Gastroesophageal sphincter (tissue), 4 donors: ENCODE measurements at regions not wholly inside any gene's neighbourhood (a gene's known extent, or its start where the extent isn't known, plus 50 kb on each side); places are given as distances from the start of the nearest gene placed in this dataset.
"Not testable (repeated sequence)": the region's sequence is repeated elsewhere in the genome, so short reads cannot be mapped to it uniquely, and the experiment has no call there.

Experiments
- ATAC-seq: fragments of 150-250 bp; one replicate; pipeline ENCODE4 v1.9.1; 2016; ENCODE audit warnings: mild to moderate bottlenecking, moderate library complexity
- H3K27ac ChIP-seq, 4 donors: fragments of 200-600 bp; sonication (generic) in 3 of 4; 1 replicate in 3 of 4; 2 replicates in 1 of 4; pipeline ENCODE4 v1.5.1; 2016 to 2019
- H3K27me3 ChIP-seq: fragments of 200-600 bp; sonication (generic); one replicate; pipeline ENCODE4 v1.5.1; 2019
- H3K36me3 ChIP-seq, 2 donors: fragments of 200-600 bp; sonication (generic); one replicate each; pipeline ENCODE4 v1.5.1; 2019; ENCODE audit warnings: control low read depth in 1 of 2
- H3K4me1 ChIP-seq, 3 donors: fragments of 200-600 bp; sonication (generic); 1 replicate in 2 of 3; 2 replicates in 1 of 3; pipeline ENCODE4 v1.5.1; 2016 to 2019; ENCODE audit warnings: control low read depth in 2 of 3
- H3K4me3 ChIP-seq, 2 donors: fragments of 200-600 bp; sonication (generic); one replicate each; pipeline ENCODE4 v1.5.1; 2019; ENCODE audit warnings: mild to moderate bottlenecking in 1 of 2, moderate library complexity in 1 of 2
- H3K9me3 ChIP-seq, 3 donors: fragments of 200-600 bp; sonication (generic); one replicate each; pipeline ENCODE4 v1.5.1; 2017 to 2019; ENCODE audit warnings: control low read depth in 2 of 3
- EP300 ChIP-seq: sonication (generic); formaldehyde crosslinking; IDR thresholded peaks from one replicate; pipeline ENCODE4 v1.6.1; 2017; ENCODE audit warnings: antibody characterized with exemption, mild to moderate bottlenecking
- POLR2A ChIP-seq, 2 donors: fragments of 450-650 bp; IDR thresholded peaks; one replicate each; pipeline ENCODE4 v1.6.1; 2017; ENCODE audit warnings: antibody characterized with exemption in 2 of 2, mild to moderate bottlenecking in 2 of 2, moderate library complexity in 1 of 2
- POLR2AphosphoS5 ChIP-seq: sonication (generic); formaldehyde crosslinking; IDR thresholded peaks from one replicate; pipeline ENCODE4 v1.6.1; 2017; ENCODE audit warnings: antibody characterized with exemption
- WGBS, 2 donors: methylation state at CpG; one replicate each; pipeline ENCODE4 v1.1.5; 2018; ENCODE audit warnings: low coverage in 1 of 2; 5-methylcytosine and 5-hydroxymethylcytosine counted together
- TF ChIP-seq, protein P1 (sequence below), 4 experiments: fragments of 200-600 bp in 2 of 4; fragments of 450-650 bp in 2 of 4; sonication (generic) in 1 of 4; IDR thresholded peaks; one replicate each; pipeline ENCODE4 v1.5.1; 2017 to 2019; ENCODE audit warnings: antibody characterized with exemption in 4 of 4, mild to moderate bottlenecking in 2 of 4, moderate library complexity in 2 of 4

DNA sequence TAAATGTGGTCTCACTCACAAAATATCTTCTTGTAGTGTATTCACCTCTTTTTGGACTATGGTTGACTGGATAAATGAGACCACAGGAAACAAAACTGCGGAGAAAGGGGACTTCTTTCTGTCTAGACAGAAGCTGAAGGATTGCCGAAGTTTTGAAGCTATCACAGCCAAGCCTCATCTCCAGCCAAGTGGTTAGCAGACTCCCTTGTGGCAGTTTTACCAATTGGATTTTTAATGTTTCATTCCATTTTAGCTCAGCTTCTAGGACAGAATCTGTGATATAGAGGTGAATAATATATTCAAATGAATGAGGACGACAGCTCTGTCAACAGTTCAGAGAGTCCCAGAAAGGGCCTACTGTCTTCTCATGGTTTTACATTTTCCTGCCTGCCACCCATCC, 215.7 kb upstream of the ZNF608 start:
- Histone ChIP-seq H3K27ac (no peak overlapping the region), H3K9me3 (no peaks in the 10 kb centered on the region), H3K27me3 (no peaks in the 10 kb centered on the region), H3K4me3 (no peak overlapping the region), H3K4me1 (no peaks in the 10 kb centered on the region), H3K36me3 (no peaks in the 10 kb centered on the region)
- TF ChIP-seq EP300 = no peak
- no peak for TF ChIP-seq POLR2AphosphoS5
- TF ChIP-seq, protein P1, sequence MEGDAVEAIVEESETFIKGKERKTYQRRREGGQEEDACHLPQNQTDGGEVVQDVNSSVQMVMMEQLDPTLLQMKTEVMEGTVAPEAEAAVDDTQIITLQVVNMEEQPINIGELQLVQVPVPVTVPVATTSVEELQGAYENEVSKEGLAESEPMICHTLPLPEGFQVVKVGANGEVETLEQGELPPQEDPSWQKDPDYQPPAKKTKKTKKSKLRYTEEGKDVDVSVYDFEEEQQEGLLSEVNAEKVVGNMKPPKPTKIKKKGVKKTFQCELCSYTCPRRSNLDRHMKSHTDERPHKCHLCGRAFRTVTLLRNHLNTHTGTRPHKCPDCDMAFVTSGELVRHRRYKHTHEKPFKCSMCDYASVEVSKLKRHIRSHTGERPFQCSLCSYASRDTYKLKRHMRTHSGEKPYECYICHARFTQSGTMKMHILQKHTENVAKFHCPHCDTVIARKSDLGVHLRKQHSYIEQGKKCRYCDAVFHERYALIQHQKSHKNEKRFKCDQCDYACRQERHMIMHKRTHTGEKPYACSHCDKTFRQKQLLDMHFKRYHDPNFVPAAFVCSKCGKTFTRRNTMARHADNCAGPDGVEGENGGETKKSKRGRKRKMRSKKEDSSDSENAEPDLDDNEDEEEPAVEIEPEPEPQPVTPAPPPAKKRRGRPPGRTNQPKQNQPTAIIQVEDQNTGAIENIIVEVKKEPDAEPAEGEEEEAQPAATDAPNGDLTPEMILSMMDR (IDR thresholded peaks at IDR 0.05) = no peak
- TF ChIP-seq POLR2A (IDR thresholded peaks at IDR 0.05) = no peak
- 64 to 77% methylated on average over 3 of the region's 3 CpGs for WGBS, 2 donors
- no peak for ATAC-seq

DNA sequence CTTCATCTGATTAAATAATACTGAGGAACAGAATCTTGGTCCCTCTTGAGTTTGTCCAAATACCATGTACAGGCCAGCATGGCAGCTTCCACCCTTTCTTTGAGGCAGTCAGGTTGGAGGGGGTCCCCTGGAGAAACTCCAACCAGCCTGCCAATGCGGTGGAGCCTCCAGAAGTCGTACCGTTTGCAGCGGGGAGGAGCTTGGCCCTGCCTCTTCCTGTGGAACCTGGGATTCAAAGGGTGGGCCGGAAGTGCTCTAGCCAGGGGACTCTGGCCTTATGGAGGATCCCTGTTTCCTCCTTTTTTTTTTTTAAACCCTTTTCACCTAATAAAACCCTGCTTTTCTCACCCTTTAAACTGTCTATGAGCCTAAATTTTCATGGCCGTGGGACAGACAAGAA, 216.3 kb upstream of the ZNF608 start:
- Histone ChIP-seq H3K27ac (no peak overlapping the region), H3K36me3 (no peaks in the 10 kb centered on the region), H3K27me3 (no peaks in the 10 kb centered on the region), H3K4me3 (no peak overlapping the region), H3K4me1 (no peaks in the 10 kb centered on the region), H3K9me3 (no peaks in the 10 kb centered on the region)
- WGBS, 2 donors = 74 to 83% methylated on average over 5 to 6 of the region's 6 CpGs
- ATAC-seq = no peak
- TF ChIP-seq EP300 (no peak), POLR2AphosphoS5 (no peak), POLR2A (IDR thresholded peaks at IDR 0.05) (no peak)
- TF ChIP-seq, protein P1 (IDR thresholded peaks at IDR 0.05) = no peak

DNA sequence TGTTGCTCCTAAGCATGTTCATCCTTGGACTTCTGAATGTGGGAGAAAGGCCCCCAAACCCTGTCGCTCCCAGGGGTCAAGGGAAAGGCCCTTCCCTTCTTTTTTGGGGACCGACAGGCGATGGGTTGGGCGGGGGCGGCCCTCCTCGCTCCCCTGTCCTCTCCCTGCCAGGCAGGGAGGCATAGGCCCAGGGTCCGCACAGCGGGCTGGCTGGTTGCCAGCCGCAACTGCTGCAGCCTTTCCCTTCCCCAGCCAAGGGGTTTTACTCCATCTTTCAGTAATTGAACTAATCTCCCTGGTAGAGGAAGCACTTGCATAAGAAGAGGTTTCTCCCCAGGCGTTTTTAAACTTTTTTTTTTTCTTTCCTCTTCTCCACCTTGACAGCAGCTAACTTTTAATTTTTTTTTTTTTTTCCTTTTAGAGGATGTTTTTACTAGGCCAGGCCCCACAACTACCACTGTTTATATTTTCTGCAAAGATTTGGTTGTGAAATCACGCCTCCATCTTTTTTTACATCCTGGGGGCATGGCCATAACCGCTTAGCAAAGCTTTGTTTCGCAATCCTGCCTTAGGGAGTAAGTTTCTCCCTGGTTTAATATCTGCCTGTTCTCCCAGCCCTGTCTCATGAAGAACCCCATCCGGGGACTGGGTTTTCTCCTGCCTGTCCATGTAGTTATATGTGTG, 216.9 kb upstream of the ZNF608 start:
- TF ChIP-seq, protein P1 (IDR thresholded peaks at IDR 0.05) = no peak
- TF ChIP-seq POLR2A (IDR thresholded peaks at IDR 0.05) (no peak), POLR2AphosphoS5 (no peak), EP300 (no peak)
- H3K4me3 ChIP-seq = no peak overlapping the region
- no peaks in the 10 kb centered on the region for H3K36me3 ChIP-seq
- no peak overlapping the region for H3K27ac ChIP-seq
- H3K4me1 ChIP-seq = no peaks in the 10 kb centered on the region
- ATAC-seq = no peak
- 74 to 83% methylated on average over 5 to 11 of the region's 14 CpGs for WGBS, 2 donors
- no peaks in the 10 kb centered on the region for H3K27me3 ChIP-seq
- H3K9me3 ChIP-seq = no peaks in the 10 kb centered on the region

DNA sequence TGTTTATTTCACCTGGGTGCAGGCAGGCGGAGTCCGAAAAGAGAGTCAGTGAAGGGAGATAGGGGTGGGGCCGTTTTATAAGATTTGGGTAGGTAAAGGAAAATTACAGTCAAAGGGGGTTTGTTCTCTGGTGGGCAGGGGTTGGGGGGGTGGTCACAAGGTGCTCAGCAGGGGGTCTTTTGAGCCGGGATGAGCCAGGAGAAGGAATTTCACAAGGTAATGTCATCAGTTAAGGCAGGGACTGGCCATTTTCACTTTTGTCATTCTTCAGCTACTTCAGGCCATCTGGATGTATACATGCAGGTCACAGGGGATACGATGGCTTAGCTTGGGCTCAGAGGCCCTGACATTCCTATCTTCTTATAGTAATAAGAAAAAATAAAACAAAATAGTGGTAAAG, 220.3 kb upstream of the ZNF608 start:
- not testable (repeated sequence) for H3K27me3 ChIP-seq, H3K4me1 ChIP-seq, ATAC-seq, H3K36me3 ChIP-seq, H3K4me3 ChIP-seq, H3K27ac ChIP-seq, H3K9me3 ChIP-seq
- WGBS, 2 donors = 76 to 91% methylated on average over 5 of the region's 5 CpGs

DNA sequence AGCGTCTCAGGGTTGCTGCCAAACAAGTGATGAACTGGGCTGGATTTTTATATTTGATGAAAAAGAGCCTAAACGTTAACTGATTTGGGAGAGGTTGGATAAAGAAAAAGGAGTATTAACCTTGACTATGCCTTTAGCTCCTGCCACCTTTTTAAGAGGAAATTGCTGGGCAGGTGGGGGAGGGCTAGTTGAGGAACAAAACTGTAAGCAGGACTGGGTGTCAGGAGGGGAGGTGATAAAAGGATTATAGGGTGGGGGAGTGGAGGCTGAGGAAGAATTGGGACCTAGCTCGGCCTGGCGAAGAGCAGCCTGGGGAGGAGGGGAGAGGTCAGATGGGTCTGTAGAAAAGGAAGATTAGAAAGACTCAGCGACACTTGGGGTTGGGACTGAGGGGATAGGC, 223.9 kb upstream of the ZNF608 start:
- ATAC-seq, H3K27ac ChIP-seq, H3K4me1 ChIP-seq, H3K36me3 ChIP-seq, H3K27me3 ChIP-seq, H3K9me3 ChIP-seq, H3K4me3 ChIP-seq: not testable (repeated sequence)
- 84 to 90% methylated on average over 5 of the region's 5 CpGs for WGBS, 2 donors

DNA sequence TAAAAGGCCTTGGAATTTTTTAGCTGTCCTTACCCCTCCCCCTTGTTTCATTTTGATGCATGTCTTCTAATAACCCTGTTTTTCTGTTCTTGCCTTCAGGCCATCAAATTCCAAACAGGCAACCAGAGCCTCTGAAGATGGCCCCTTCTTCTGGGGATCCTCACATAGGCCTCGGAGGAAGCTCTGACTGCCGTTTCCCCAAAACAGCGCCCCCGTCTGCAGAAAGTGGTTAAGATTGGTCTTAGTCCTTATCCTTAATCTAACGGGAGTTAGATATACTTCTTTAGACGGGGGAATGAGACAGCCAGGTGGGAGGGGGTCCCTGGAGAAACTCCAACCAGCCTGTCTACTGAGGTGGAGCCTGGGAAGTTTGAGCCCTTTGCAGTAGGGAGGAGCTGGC, 226.3 kb upstream of the ZNF608 start:
- WGBS, 2 donors = 86% methylated on average over 6 of the region's 6 CpGs; no CpG with 5 or more reads in 1 of the 2 donors
- Histone ChIP-seq H3K36me3 (no peaks in the 10 kb centered on the region), H3K27me3 (no peaks in the 10 kb centered on the region), H3K9me3 (no peaks in the 10 kb centered on the region), H3K27ac (no peak overlapping the region), H3K4me3 (no peak overlapping the region), H3K4me1 (no peaks in the 10 kb centered on the region)
- ATAC-seq = no peak
- no peak for TF ChIP-seq POLR2A (IDR thresholded peaks at IDR 0.05)
- TF ChIP-seq, protein P1 (IDR thresholded peaks at IDR 0.05) = no peak
- TF ChIP-seq POLR2AphosphoS5 = no peak
